ENCODE measurements at regions not wholly inside any gene's neighbourhood (a gene's known extent, or its start where the extent isn't known, plus 50 kb on each side); places are given as distances from the start of the nearest gene placed in this dataset.

GRCh38 chr3:148006508-148006907, 597.3 kb downstream of the ZIC1 start:
- H3K9me3 ChIP-seq, result no peaks in the 10 kb centered on the region
- TF ChIP-seq POLR2A (IDR thresholded peaks at IDR 0.05), result no peak
- TF ChIP-seq, protein P1, sequence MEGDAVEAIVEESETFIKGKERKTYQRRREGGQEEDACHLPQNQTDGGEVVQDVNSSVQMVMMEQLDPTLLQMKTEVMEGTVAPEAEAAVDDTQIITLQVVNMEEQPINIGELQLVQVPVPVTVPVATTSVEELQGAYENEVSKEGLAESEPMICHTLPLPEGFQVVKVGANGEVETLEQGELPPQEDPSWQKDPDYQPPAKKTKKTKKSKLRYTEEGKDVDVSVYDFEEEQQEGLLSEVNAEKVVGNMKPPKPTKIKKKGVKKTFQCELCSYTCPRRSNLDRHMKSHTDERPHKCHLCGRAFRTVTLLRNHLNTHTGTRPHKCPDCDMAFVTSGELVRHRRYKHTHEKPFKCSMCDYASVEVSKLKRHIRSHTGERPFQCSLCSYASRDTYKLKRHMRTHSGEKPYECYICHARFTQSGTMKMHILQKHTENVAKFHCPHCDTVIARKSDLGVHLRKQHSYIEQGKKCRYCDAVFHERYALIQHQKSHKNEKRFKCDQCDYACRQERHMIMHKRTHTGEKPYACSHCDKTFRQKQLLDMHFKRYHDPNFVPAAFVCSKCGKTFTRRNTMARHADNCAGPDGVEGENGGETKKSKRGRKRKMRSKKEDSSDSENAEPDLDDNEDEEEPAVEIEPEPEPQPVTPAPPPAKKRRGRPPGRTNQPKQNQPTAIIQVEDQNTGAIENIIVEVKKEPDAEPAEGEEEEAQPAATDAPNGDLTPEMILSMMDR (IDR thresholded peaks at IDR 0.05), result no peak
- H3K4me1 ChIP-seq, result no peaks in the 10 kb centered on the region
- no peaks in the 10 kb centered on the region for H3K36me3 ChIP-seq (ENCODE audit: low read depth, missing control alignments)
- H3K27ac ChIP-seq, result no peak overlapping the region
- intact Hi-C loops (cut with DNase I; ENCODE audit: low total_unique reads), result no loop called here
- no peaks in the 10 kb centered on the region for H3K27me3 ChIP-seq
- H3K4me3 ChIP-seq, result no peak overlapping the region
- DNase-seq, result no peak

GRCh38 chr3:148008591-148008990, 599.4 kb downstream of the ZIC1 start:
- intact Hi-C loops (cut with DNase I; ENCODE audit: low total_unique reads), result no loop called here
- Histone ChIP-seq H3K36me3 (ENCODE audit: low read depth, missing control alignments) (no peaks in the 10 kb centered on the region), H3K4me1 (no peaks in the 10 kb centered on the region), H3K27me3 (no peaks in the 10 kb centered on the region), H3K27ac (no peak overlapping the region), H3K4me3 (no peak overlapping the region), H3K9me3 (no peaks in the 10 kb centered on the region)
- DNase-seq, result no peak
- no peak for TF ChIP-seq POLR2A (IDR thresholded peaks at IDR 0.05)
- TF ChIP-seq, protein P1 (IDR thresholded peaks at IDR 0.05), result no peak
- 48 to 78% methylated on average over 1 of the region's 1 CpG for WGBS, 2 donors

DNA sequence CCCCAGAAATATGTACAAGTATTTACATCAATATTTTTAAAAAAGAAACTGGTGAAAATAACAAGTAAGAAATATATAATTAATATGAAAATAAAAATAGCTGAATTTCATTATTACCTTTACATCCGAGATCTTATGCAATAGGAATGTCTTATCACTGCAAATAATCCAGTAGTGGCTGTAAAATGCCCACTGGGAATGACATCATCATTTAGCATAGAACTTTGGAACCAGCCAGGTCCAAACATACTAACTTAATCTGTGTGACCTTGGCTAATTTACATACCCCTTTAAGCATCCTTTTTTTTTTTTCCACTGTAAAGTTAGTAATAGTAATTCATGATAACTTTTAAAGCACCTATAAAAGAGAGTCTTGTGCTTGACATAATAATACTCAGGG, 611.7 kb downstream of the ZIC1 start:
- H3K27ac ChIP-seq, result no peak overlapping the region
- H3K36me3 ChIP-seq (ENCODE audit: low read depth, missing control alignments), result no peaks in the 10 kb centered on the region
- DNase-seq, result no peak
- H3K4me3 ChIP-seq, result no peak overlapping the region
- TF ChIP-seq, protein P1 (IDR thresholded peaks at IDR 0.05), result no peak
- no peak for TF ChIP-seq POLR2A (IDR thresholded peaks at IDR 0.05)
- H3K4me1 ChIP-seq, result no peaks in the 10 kb centered on the region
- no peaks in the 10 kb centered on the region for H3K27me3 ChIP-seq
- 78 to 83% methylated on average over 1 of the region's 1 CpG for WGBS, 2 donors
- no peaks in the 10 kb centered on the region for H3K9me3 ChIP-seq
- intact Hi-C loops (cut with DNase I; ENCODE audit: low total_unique reads), result no loop called here

GRCh38 chr3:148021381-148021780, 612.2 kb downstream of the ZIC1 start:
- no peaks in the 10 kb centered on the region for H3K36me3 ChIP-seq (ENCODE audit: low read depth, missing control alignments)
- H3K4me3 ChIP-seq, result no peak overlapping the region
- TF ChIP-seq, protein P1 (IDR thresholded peaks at IDR 0.05), result no peak
- no peak for TF ChIP-seq POLR2A (IDR thresholded peaks at IDR 0.05)
- H3K4me1 ChIP-seq, result no peaks in the 10 kb centered on the region
- H3K27ac ChIP-seq, result no peak overlapping the region
- intact Hi-C loops (cut with DNase I; ENCODE audit: low total_unique reads), result no loop called here
- no peak for DNase-seq
- H3K27me3 ChIP-seq, result no peaks in the 10 kb centered on the region
- WGBS, 2 donors, result 94 to 95% methylated on average over 6 of the region's 6 CpGs
- H3K9me3 ChIP-seq, result no peaks in the 10 kb centered on the region

- Histone ChIP-seq H3K4me3 (no peak overlapping the region), H3K27ac (no peak overlapping the region), H3K36me3 (ENCODE audit: low read depth, missing control alignments) (no peaks in the 10 kb centered on the region), H3K27me3 (no peaks in the 10 kb centered on the region), H3K9me3 (no peaks in the 10 kb centered on the region), H3K4me1 (no peaks in the 10 kb centered on the region)
- no peak for TF ChIP-seq POLR2A (IDR thresholded peaks at IDR 0.05)
- TF ChIP-seq, protein P1 (IDR thresholded peaks at IDR 0.05), result no peak
- 80 to 84% methylated on average over 6 of the region's 6 CpGs for WGBS, 2 donors
- intact Hi-C loops (cut with DNase I; ENCODE audit: low total_unique reads), result no loop called here
- DNase-seq, result no peak
These were observed 614.8 kb downstream of the ZIC1 start for GRCh38 chr3:148023994-148024393.
